ENCODE measurements at regions not wholly inside any gene's neighbourhood (a gene's known extent, or its start where the extent isn't known, plus 50 kb on each side); places are given as distances from the start of the nearest gene placed in this dataset.

DNA sequence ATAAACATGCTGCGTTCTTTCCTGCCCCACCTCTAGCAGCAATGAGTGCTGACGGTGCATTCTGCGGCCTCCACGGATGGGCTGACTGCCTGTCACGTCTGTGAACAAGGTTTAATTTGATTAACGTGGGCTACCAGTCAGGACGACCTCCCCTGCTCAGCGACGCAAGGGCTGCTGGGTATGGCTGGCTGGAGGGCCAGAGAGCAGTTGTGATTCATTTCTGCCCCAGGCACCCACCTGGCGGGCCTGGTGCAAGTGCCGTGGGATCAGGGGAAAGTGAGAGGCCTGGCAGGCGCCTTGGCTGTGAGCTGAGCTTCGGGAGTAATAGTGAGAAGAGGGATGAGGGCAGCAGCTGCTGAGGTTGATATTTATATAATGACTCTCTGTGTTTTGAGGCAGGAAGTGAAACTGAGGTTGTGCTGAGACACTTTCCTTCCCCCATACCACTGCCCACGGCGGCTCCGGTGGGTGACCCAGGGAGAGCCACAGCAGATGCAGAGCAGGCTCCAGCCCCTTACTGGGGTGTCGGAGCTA is 190.4 kb upstream of the BCL6 start:
- no peaks in the 10 kb centered on the region for H3K4me1 ChIP-seq (ENCODE audit: insufficient read depth, low read length)
- no peak overlapping the region for H3K27ac ChIP-seq (ENCODE audit: low read depth, low read length)
- no peaks in the 10 kb centered on the region for H3K27me3 ChIP-seq (ENCODE audit: insufficient read depth, low read length)
- no peaks in the 10 kb centered on the region for H3K36me3 ChIP-seq (ENCODE audit: insufficient read depth, low read length)
- WGBS, result 92% methylated on average over 17 of the region's 17 CpGs
- no peaks in the 10 kb centered on the region for H3K9me3 ChIP-seq (ENCODE audit: insufficient read depth, low read depth, low read length)
- H3K9ac ChIP-seq (ENCODE audit: low read depth, low read length), result no peak overlapping the region
- no peak overlapping the region for H3K4me3 ChIP-seq (ENCODE audit: low read length)

DNA sequence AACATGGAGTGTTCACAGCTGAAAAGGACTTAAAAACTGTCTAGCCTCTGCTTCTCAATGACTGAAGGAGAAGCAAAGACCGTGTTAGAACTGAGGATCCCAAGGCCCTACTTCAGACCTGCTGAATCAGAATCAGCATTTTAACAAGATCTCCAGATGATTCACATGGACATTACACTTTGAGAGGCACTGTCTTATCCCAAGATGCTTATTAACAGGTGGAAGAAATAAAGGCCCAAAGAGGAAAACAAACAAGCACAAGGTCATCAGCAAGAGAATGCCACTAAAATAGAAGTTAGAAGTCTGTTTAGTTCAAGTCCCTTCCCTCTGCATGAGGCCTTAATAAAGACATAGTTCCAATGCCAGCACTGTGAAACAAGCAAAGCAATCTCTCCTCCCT is 191.4 kb upstream of the BCL6 start:
- no peak overlapping the region for H3K27ac ChIP-seq (ENCODE audit: low read depth, low read length)
- no peak overlapping the region for H3K9ac ChIP-seq (ENCODE audit: low read depth, low read length)
- H3K4me1 ChIP-seq (ENCODE audit: insufficient read depth, low read length), result no peaks in the 10 kb centered on the region
- H3K27me3 ChIP-seq (ENCODE audit: insufficient read depth, low read length), result no peaks in the 10 kb centered on the region
- 86% methylated on average over 1 of the region's 1 CpG for WGBS
- no peak overlapping the region for H3K4me3 ChIP-seq (ENCODE audit: low read length)
- no peaks in the 10 kb centered on the region for H3K36me3 ChIP-seq (ENCODE audit: insufficient read depth, low read length)
- no peaks in the 10 kb centered on the region for H3K9me3 ChIP-seq (ENCODE audit: insufficient read depth, low read depth, low read length)

DNA sequence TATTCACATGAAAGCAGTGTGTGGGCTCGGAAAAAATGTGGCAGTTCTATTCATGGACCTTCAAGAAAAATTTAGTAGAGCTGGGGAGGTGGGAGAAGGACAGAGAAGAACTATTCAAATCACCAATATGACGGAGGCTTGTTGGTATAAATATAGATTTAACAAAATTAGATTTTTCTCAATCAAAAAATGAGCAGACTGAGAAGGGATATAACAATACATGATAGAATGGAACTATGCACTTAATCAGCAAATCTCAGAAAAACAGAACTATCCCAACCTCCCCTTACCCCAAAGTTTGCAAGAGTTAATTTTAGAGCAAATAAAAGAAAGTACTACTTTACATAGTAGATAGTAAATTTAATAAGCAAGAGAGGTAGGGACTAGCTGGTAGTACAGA is 194.6 kb upstream of the BCL6 start:
- WGBS, result 83% methylated on average over 1 of the region's 2 CpGs
- Histone ChIP-seq H3K27me3 (ENCODE audit: insufficient read depth, low read length) (no peaks in the 10 kb centered on the region), H3K4me3 (ENCODE audit: low read length) (no peak overlapping the region), H3K9ac (ENCODE audit: low read depth, low read length) (no peak overlapping the region), H3K9me3 (ENCODE audit: insufficient read depth, low read depth, low read length) (no peaks in the 10 kb centered on the region), H3K27ac (ENCODE audit: low read depth, low read length) (no peak overlapping the region), H3K36me3 (ENCODE audit: insufficient read depth, low read length) (no peaks in the 10 kb centered on the region), H3K4me1 (ENCODE audit: insufficient read depth, low read length) (peaks cover 11% of the 10 kb centered on the region)

DNA sequence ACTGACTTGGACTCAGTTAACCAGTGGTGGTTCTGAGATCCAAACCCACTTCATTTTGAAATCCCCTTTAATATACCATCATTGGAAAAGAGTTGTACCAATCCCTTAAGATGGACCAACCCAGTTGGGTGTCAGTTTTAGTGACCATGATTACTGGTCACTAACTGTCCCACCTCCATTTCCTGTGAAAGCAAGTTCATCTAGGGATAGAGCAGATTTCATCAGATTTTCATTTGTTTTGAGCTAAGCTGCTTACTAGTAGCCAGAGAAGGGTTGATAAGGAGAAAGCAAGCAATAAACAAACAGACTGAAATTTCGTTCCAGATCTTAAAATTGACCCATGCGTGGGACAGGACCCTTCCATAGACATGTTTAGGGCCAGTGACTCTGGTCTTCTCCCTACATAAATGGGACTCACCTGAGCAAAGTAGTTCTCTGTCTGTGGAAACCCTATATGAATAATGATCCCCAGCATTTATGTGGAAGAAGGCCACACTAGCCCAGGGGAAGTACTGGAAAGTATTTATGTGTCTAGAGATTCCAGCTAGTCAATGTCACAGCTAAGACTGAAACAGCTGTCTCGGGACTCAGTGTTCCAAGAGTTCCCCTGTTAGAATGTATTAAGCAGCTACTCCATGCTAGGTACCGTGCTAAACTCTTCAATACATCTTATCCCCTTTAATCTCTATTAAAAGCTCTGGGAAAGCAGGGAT is 196.0 kb upstream of the BCL6 start:
- H3K36me3 ChIP-seq (ENCODE audit: insufficient read depth, low read length), result no peaks in the 10 kb centered on the region
- H3K27ac ChIP-seq (ENCODE audit: low read depth, low read length), result no peak overlapping the region
- peaks cover 11% of the 10 kb centered on the region for H3K4me1 ChIP-seq (ENCODE audit: insufficient read depth, low read length)
- whole genome bisulfite sequencing, result 91% methylated on average over 4 of the region's 4 CpGs
- no peaks in the 10 kb centered on the region for H3K27me3 ChIP-seq (ENCODE audit: insufficient read depth, low read length)
- H3K9ac ChIP-seq (ENCODE audit: low read depth, low read length), result no peak overlapping the region
- H3K9me3 ChIP-seq (ENCODE audit: insufficient read depth, low read depth, low read length), result no peaks in the 10 kb centered on the region
- H3K4me3 ChIP-seq (ENCODE audit: low read length), result no peak overlapping the region

DNA sequence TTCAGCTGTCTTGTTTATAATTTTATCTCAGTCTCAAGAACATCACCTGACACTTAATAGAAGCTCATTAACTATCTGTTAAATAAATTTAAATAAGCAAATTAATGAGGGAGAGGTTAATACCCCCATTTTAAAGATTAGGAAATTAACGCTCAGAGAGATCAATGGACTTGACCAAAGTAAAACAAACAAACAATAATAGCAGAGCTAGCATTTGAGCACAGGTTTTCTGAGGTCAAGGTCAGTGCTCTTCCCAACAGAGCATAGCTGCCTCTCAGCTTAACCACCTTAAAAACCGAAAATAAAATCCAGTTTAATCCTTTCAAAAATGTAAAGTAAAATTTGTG is 196.6 kb upstream of the BCL6 start:
- WGBS, result 87% methylated on average over 2 of the region's 2 CpGs
- no peaks in the 10 kb centered on the region for H3K36me3 ChIP-seq (ENCODE audit: insufficient read depth, low read length)
- H3K9me3 ChIP-seq (ENCODE audit: insufficient read depth, low read depth, low read length), result no peaks in the 10 kb centered on the region
- no peak overlapping the region for H3K9ac ChIP-seq (ENCODE audit: low read depth, low read length)
- H3K4me3 ChIP-seq (ENCODE audit: low read length), result no peak overlapping the region
- no peaks in the 10 kb centered on the region for H3K27me3 ChIP-seq (ENCODE audit: insufficient read depth, low read length)
- H3K27ac ChIP-seq (ENCODE audit: low read depth, low read length), result no peak overlapping the region
- H3K4me1 ChIP-seq (ENCODE audit: insufficient read depth, low read length), result peaks cover 11% of the 10 kb centered on the region

DNA sequence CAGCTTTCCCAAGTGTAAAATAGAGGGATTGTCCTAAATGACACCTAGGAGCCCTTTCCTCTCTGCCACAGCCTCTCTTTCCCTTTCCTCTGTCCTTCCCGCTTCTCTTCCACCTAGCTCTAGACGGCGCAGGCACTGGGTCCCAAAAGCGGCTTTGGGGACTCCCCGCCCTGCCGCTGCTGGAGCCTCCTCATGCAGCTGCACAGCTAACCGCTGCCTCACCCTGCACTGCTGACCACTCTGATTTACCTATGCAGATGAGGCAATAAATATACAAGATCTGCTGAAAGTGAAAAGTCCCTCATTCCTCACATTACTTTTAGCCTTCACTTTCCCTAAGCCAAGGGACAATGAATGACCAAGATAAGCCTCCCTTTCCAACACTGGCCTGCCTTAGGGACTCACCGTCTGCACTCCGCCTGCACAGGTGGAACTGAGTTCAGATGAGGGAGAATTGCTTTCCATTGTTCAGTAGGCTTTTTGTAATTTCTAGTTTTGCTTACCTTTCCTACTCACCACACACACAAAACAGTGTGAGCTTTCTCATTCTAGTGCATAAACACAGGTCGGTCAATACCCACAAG is 197.5 kb upstream of the BCL6 start:
- peaks cover 11% of the 10 kb centered on the region for H3K4me1 ChIP-seq (ENCODE audit: insufficient read depth, low read length)
- H3K9me3 ChIP-seq (ENCODE audit: insufficient read depth, low read depth, low read length), result no peaks in the 10 kb centered on the region
- H3K36me3 ChIP-seq (ENCODE audit: insufficient read depth, low read length), result no peaks in the 10 kb centered on the region
- H3K27ac ChIP-seq (ENCODE audit: low read depth, low read length), result no peak overlapping the region
- no peak overlapping the region for H3K9ac ChIP-seq (ENCODE audit: low read depth, low read length)
- no peak overlapping the region for H3K4me3 ChIP-seq (ENCODE audit: low read length)
- no peaks in the 10 kb centered on the region for H3K27me3 ChIP-seq (ENCODE audit: insufficient read depth, low read length)
- WGBS, result 96% methylated on average over 10 of the region's 10 CpGs

DNA sequence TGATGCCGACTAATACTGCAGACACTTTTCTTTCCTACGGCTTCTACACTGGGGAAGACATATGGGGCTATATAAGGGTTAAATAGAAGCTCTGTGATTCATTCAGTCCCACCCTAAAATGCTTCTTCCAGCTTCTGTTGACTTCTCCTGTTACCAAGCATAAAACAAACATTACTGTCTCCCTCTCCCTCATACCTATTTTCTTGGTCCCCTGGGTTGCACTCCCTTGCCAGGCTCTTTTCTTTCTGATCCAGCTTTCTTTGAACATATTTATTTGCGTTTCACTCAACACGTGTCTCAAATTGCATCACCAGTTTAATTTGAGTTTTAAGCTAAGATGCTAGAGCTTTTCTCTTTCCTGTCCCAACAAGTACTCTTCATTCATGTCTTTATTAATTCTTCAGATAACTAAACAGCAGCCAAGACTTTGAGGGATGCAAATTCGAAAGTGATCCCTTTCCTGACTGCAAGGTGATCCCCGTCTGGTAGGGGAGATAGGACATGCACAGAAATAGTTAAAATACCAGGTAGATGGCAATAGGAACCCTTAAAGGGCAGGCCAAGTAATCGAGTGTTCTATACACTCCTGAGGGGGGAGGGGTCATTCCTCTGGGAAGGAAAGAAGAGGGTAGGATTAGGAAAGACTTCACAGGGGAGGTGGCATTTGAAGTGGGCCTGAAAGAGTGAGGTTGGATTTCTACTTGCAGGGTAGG is 198.6 kb upstream of the BCL6 start:
- WGBS, result 79% methylated on average over 6 of the region's 7 CpGs
- H3K9me3 ChIP-seq (ENCODE audit: insufficient read depth, low read depth, low read length), result no peaks in the 10 kb centered on the region
- peaks cover 11% of the 10 kb centered on the region for H3K4me1 ChIP-seq (ENCODE audit: insufficient read depth, low read length)
- no peaks in the 10 kb centered on the region for H3K27me3 ChIP-seq (ENCODE audit: insufficient read depth, low read length)
- H3K4me3 ChIP-seq (ENCODE audit: low read length), result no peak overlapping the region
- no peak overlapping the region for H3K9ac ChIP-seq (ENCODE audit: low read depth, low read length)
- H3K27ac ChIP-seq (ENCODE audit: low read depth, low read length), result no peak overlapping the region
- no peaks in the 10 kb centered on the region for H3K36me3 ChIP-seq (ENCODE audit: insufficient read depth, low read length)

DNA sequence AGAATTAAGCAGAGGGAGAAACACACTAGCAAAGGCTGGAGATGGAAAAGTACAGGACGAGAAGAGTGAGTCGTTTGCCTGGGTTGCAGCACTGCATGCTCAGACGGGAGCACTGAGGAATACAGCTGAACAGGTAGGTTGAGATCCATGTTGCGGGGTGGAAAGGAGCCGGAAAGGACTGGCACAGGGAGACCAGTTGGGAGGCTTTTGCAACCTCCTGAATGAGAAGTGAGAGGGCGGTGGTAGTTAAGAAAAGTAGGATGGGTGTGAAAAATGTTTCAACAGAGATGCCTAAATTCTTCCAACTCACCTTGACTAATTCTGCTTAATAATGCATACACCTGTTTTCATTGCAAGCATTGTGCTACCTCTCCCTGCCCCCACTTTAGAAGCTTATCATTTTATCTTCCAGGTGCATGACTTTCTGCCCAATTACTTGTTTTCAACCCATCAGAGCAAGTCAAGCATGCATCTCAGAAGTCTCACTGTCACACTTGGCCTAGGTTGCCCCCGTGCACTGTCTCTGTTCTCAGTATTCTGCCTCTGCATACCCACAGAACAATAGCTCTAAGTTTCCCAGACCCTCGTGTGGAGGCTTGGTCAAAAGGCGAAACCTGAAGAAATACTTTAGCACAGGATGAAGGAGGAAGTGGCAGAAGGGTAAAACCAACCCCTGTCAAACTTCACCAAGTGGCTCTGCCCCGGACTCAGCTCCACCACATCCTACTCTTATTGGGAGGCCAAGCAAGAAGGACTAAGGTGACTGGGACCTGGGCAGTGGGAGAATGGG is 199.3 kb upstream of the BCL6 start:
- no peak overlapping the region for H3K4me3 ChIP-seq (ENCODE audit: low read length)
- no peaks in the 10 kb centered on the region for H3K36me3 ChIP-seq (ENCODE audit: insufficient read depth, low read length)
- H3K9ac ChIP-seq (ENCODE audit: low read depth, low read length), result no peak overlapping the region
- H3K27ac ChIP-seq (ENCODE audit: low read depth, low read length), result no peak overlapping the region
- 93% methylated on average over 8 of the region's 10 CpGs for WGBS
- no peaks in the 10 kb centered on the region for H3K27me3 ChIP-seq (ENCODE audit: insufficient read depth, low read length)
- H3K9me3 ChIP-seq (ENCODE audit: insufficient read depth, low read depth, low read length), result no peaks in the 10 kb centered on the region
- peaks cover 11% of the 10 kb centered on the region for H3K4me1 ChIP-seq (ENCODE audit: insufficient read depth, low read length)

DNA sequence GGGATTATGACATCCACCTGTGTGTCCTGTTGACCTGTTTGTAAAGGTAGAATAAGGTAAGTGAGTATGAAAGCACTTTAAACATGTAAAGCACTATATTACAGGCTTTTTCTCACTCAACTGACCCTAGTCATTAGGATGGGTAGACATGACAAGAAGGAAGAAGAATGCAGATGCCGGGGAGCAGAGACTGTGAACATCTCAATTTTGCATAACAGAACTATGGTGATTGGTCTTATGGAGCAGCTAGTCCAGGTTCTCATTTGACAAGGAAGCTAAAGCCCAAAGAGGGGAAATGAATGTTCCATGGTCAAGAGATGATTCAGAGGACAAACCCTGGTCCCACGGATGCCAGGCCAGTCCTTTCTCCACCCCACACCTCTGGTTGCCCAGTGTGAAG is 200.1 kb upstream of the BCL6 start:
- H3K4me1 ChIP-seq (ENCODE audit: insufficient read depth, low read length), result peaks cover 11% of the 10 kb centered on the region
- no peaks in the 10 kb centered on the region for H3K9me3 ChIP-seq (ENCODE audit: insufficient read depth, low read depth, low read length)
- no peak overlapping the region for H3K9ac ChIP-seq (ENCODE audit: low read depth, low read length)
- no peak overlapping the region for H3K27ac ChIP-seq (ENCODE audit: low read depth, low read length)
- H3K36me3 ChIP-seq (ENCODE audit: insufficient read depth, low read length), result no peaks in the 10 kb centered on the region
- H3K27me3 ChIP-seq (ENCODE audit: insufficient read depth, low read length), result no peaks in the 10 kb centered on the region
- WGBS, result 90% methylated on average over 2 of the region's 2 CpGs
- no peak overlapping the region for H3K4me3 ChIP-seq (ENCODE audit: low read length)

DNA sequence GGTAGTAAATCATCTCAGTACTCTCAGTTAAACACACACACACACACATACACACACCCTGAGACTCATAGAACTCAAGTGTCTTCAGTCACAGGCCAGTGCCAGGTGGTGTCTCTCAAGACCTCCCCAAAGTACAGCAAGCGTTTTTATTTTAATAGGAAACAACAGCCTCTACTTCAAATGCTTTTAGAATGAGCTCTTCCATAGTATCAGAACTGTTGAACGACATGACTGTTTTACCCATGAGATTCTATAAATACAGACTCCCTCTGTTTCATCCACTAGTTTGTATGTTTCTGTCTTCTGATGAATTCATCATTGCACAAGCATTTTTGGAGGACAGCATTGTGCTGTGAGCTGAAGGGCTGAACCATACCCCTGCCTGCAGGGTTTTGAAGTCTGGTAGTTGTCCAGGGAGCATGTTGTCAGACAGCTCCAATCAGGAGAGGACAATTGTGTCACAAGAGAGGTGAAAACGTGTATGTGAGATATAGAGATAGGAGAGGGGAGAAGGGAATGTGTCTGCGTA is 201.0 kb upstream of the BCL6 start:
- no peaks in the 10 kb centered on the region for H3K9me3 ChIP-seq (ENCODE audit: insufficient read depth, low read depth, low read length)
- H3K4me3 ChIP-seq (ENCODE audit: low read length), result no peak overlapping the region
- peaks cover 11% of the 10 kb centered on the region for H3K4me1 ChIP-seq (ENCODE audit: insufficient read depth, low read length)
- no peak overlapping the region for H3K9ac ChIP-seq (ENCODE audit: low read depth, low read length)
- WGBS, result 88% methylated on average over 4 of the region's 4 CpGs
- no peaks in the 10 kb centered on the region for H3K27me3 ChIP-seq (ENCODE audit: insufficient read depth, low read length)
- no peak overlapping the region for H3K27ac ChIP-seq (ENCODE audit: low read depth, low read length)
- no peaks in the 10 kb centered on the region for H3K36me3 ChIP-seq (ENCODE audit: insufficient read depth, low read length)

DNA sequence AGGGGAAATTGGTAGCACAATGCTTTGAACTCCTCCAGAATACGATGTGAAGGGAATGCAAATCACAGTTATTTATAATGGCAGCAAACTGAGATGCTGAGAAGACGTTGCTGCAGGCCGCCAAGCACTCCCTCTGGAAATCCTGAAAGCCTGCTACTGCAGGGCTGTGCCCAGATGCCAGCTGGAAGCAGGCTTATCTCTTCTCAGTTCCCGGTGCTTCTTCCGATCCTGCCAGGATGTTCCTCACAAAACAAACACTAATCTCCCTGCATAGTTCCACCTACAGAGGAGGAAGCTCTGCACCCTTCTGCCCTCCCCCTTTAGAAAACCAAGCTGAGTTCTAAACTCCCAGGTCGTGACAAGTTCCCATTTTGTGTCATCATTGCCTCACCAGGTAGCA is 201.7 kb upstream of the BCL6 start:
- Histone ChIP-seq H3K4me3 (ENCODE audit: low read length) (no peak overlapping the region), H3K27ac (ENCODE audit: low read depth, low read length) (no peak overlapping the region), H3K4me1 (ENCODE audit: insufficient read depth, low read length) (peaks cover 11% of the 10 kb centered on the region), H3K9ac (ENCODE audit: low read depth, low read length) (no peak overlapping the region), H3K9me3 (ENCODE audit: insufficient read depth, low read depth, low read length) (no peaks in the 10 kb centered on the region), H3K36me3 (ENCODE audit: insufficient read depth, low read length) (no peaks in the 10 kb centered on the region), H3K27me3 (ENCODE audit: insufficient read depth, low read length) (no peaks in the 10 kb centered on the region)
- 82% methylated on average over 6 of the region's 6 CpGs for WGBS

All from HUES64 (cell line).